ENCODE measurements at regions not wholly inside any gene's neighbourhood (a gene's known extent, or its start where the extent isn't known, plus 50 kb on each side); places are given as distances from the start of the nearest gene placed in this dataset.

DNA sequence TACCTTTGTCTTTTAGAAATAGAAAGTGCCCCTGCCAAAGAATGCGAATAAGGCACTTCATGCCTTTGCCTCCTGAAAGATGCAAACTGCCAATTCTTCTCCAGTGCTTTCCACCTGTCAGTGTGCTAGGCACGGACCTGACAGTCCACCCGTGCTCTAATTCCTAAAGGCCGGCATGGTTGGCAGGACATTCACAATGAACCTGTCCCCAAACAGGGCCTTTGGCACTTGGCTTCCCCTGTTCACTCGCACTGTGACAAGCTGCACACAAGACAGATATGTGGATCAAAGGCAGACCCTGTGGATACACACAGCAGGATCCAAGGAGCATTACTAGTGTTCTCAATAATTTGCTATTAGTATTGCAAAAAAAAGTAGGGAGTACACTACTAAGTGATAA is 505.7 kb upstream of the AGTR1 start:
- ChIA-PET CTCF (interaction anchor here (0.7 kb wide), 1 partner anchor 126 kb away, joined by 6 read pairs; no protein-coding TSS in a partner anchor), POLR2A (ENCODE audit: unreplicated experiment) (no interaction called here)
- ATAC-seq (ENCODE audit: low read depth) (no peak), DNase-seq (no peak)
- Histone ChIP-seq H3K36me3 (ENCODE audit: control insufficient read depth, insufficient read depth, low read length) (no peaks in the 10 kb centered on the region), H4K8ac (ENCODE audit: low read depth in 2 of 2, low read length in 2 of 2) (no peak overlapping the region), H2BK20ac (ENCODE audit: low read depth, low read length) (no peak overlapping the region), H3K4me2 (ENCODE audit: low read depth, low read length) (no peak overlapping the region), H3K9me1 (ENCODE audit: insufficient read depth, low read length) (no peaks in the 10 kb centered on the region), H3K27me3 (ENCODE audit: control insufficient read depth, insufficient read depth, low read length) (no peaks in the 10 kb centered on the region), H2BK15ac (ENCODE audit: low read depth, low read length) (no peak overlapping the region), H3K4me1 (ENCODE audit: control insufficient read depth, insufficient read depth, low read length) (no peaks in the 10 kb centered on the region), H3K56ac (ENCODE audit: extremely low read depth, insufficient read depth, low read length) (no peak overlapping the region), H3K18ac (ENCODE audit: low read depth, low read length) (no peak overlapping the region), H4K20me1 (ENCODE audit: insufficient read depth, low read length) (no peaks in the 10 kb centered on the region), H2AK5ac (ENCODE audit: low read depth, low read length) (no peak overlapping the region), H3K79me1 (ENCODE audit: low read depth in 1 of 2, low read length in 2 of 2) (no peaks in the 10 kb centered on the region), H2BK5ac (ENCODE audit: low read depth, low read length, poor library complexity, severe bottlenecking) (no peak overlapping the region), H3K9ac (ENCODE audit: low read depth, low read length) (no peak overlapping the region), H4K5ac (ENCODE audit: low read depth, low read length) (no peak overlapping the region), H3K27ac (ENCODE audit: insufficient read depth, low read length) (no peak overlapping the region), H3K4me3 (ENCODE audit: insufficient read depth, low read depth, low read length) (no peak overlapping the region), H2BK120ac (ENCODE audit: low read depth, low read length) (no peak overlapping the region), H2AK9ac (replicated peaks; ENCODE audit: low read depth, low read length, poor library complexity) (no peak overlapping the region), H3K4ac (ENCODE audit: low read depth, low read length) (no peak overlapping the region), H2AFZ (replicated peaks; ENCODE audit: low read length, poor library complexity) (no peak overlapping the region), H3K14ac (replicated peaks; ENCODE audit: low read depth, low read length) (no peak overlapping the region), H3K9me3 (ENCODE audit: control insufficient read depth, insufficient read depth, low read length) (no peaks in the 10 kb centered on the region), H4K91ac (ENCODE audit: insufficient read depth, low read depth, low read length) (no peak overlapping the region), H3K23ac (ENCODE audit: low read depth, low read length) (no peak overlapping the region)
- TF ChIP-seq RCOR1 (IDR thresholded peaks at IDR 0.05; ENCODE audit: insufficient replicate concordance, low read length) (no peak), CHD1 (IDR thresholded peaks at IDR 0.05; ENCODE audit: low read depth, low read length) (no peak), SMC3 (IDR thresholded peaks at IDR 0.05; ENCODE audit: low read depth, low read length) (no peak), RFX5 (IDR thresholded peaks at IDR 0.05; ENCODE audit: low read depth, low read length) (no peak), FOS (IDR thresholded peaks at IDR 0.05; ENCODE audit: low read depth, low read length) (no peak)
- WGBS, 2 experiments (ENCODE audit: extremely low coverage in 2 of 2, insufficient read length in 1 of 2), result 70% methylated on average over 5 of the region's 5 CpGs; no CpG with 5 or more reads in 1 of the 2 experiments
- dilution Hi-C loops (cut with HindIII; ENCODE audit: low sequenced_read_pairs, unreplicated experiment) (no loop called here), intact Hi-C loops (cut with micrococcal nuclease) (no loop called here), in situ Hi-C loops (cut with MboI; ENCODE audit: low sequenced_read_pairs) (no loop called here)
- BruUV-seq (replicated peaks), result no TSS peak

Data from IMR-90 (cell line).